AG04449 (cell line): ENCODE measurements at regions not wholly inside any gene's neighbourhood (a gene's known extent, or its start where the extent isn't known, plus 50 kb on each side); places are given as distances from the start of the nearest gene placed in this dataset.

Source experiments
- CTCF ChIA-PET: fragments of 350-600 bp; formaldehyde crosslinking; extraction: SDS; loops from one replicate; lab custom pipeline; 2021; ENCODE audit warnings: antibody characterized with exemption; lab: Yijun Ruan, JAX
- POLR2A ChIA-PET: fragments of 400-600, 350-600 bp; formaldehyde crosslinking; extraction: SDS; loops from one replicate; lab custom pipeline; 2020; ENCODE audit warnings: antibody characterized with exemption, inconsistent platforms; lab: Yijun Ruan, JAX
- DNase-seq: peaks from one replicate; pipeline ENCODE4 v3.0.0-alpha.2; 2010; ENCODE audit warnings: low read depth, low spot score
- H3K4me3 ChIP-seq: 2 replicates; pipeline ENCODE4 v1.5.1; 2011; ENCODE audit warnings: low read depth, mild to moderate bottlenecking, control low read depth, low read length
- TF ChIP-seq, protein P1 (sequence below): IDR thresholded peaks from one replicate; pipeline ENCODE4 v1.5.1; 2011; ENCODE audit warnings: mild to moderate bottlenecking, moderate library complexity, low read length, control low read depth, inconsistent platforms; ENCODE audit not compliant: insufficient read depth; ENCODE audit errors: missing control alignments

DNA sequence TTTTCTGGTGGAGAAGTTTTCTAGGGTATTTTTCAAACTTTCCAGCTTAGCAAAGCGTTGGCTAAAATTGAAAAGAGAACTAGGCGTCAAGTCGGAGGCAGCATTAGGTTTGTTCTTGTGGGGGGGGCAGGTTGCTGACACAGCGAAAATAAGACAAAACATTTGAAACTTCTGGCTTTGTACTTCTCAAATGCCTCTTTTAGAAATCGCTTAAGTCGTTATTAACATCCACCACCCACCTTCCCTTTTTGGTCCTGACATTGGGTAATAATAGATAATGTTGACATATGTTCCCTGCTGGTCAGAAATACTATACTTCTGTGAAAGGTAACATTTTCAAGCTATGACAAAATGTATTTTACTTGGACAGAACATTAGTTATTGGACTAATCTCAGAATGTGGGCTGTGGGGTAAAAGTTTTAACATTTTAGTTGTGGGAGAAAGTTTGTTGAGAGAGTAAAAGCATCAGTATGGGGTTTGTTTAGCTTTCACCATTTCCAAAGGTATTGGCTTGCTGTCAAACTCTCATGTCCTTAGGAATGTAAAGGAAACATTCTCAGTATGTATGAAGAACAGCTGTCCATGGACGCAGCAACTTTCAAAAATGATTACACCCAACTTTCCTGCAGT lies 88.1 kb upstream of the ZEB2 start:
- DNase-seq = peak; percentile 46
- H3K4me3 ChIP-seq = no peak overlapping the region
- CTCF ChIA-PET = interaction anchor here (0.8 to 1.0 kb wide), 3 partner anchors 11 to 89 kb away, joined by 3 to 5 read pairs (median 3); partner anchors contain the start of gene ZEB2
- POLR2A ChIA-PET = no interaction called here
- TF ChIP-seq, protein P1, sequence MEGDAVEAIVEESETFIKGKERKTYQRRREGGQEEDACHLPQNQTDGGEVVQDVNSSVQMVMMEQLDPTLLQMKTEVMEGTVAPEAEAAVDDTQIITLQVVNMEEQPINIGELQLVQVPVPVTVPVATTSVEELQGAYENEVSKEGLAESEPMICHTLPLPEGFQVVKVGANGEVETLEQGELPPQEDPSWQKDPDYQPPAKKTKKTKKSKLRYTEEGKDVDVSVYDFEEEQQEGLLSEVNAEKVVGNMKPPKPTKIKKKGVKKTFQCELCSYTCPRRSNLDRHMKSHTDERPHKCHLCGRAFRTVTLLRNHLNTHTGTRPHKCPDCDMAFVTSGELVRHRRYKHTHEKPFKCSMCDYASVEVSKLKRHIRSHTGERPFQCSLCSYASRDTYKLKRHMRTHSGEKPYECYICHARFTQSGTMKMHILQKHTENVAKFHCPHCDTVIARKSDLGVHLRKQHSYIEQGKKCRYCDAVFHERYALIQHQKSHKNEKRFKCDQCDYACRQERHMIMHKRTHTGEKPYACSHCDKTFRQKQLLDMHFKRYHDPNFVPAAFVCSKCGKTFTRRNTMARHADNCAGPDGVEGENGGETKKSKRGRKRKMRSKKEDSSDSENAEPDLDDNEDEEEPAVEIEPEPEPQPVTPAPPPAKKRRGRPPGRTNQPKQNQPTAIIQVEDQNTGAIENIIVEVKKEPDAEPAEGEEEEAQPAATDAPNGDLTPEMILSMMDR = no peak

- TF ChIP-seq, protein P1 = no peak
- ChIA-PET CTCF (no interaction called here), POLR2A (no interaction called here)
- H3K4me3 ChIP-seq = no peak overlapping the region
- no peak for DNase-seq
These were observed 87.2 kb upstream of the ZEB2 start for GRCh38 chr2:144607099-144607498.

- TF ChIP-seq, protein P1 = no peak
- no peak overlapping the region for H3K4me3 ChIP-seq
- POLR2A ChIA-PET = no interaction called here
- no peak for DNase-seq
- CTCF ChIA-PET = no interaction called here
These were observed 86.7 kb upstream of the ZEB2 start for GRCh38 chr2:144606466-144607095.

DNA sequence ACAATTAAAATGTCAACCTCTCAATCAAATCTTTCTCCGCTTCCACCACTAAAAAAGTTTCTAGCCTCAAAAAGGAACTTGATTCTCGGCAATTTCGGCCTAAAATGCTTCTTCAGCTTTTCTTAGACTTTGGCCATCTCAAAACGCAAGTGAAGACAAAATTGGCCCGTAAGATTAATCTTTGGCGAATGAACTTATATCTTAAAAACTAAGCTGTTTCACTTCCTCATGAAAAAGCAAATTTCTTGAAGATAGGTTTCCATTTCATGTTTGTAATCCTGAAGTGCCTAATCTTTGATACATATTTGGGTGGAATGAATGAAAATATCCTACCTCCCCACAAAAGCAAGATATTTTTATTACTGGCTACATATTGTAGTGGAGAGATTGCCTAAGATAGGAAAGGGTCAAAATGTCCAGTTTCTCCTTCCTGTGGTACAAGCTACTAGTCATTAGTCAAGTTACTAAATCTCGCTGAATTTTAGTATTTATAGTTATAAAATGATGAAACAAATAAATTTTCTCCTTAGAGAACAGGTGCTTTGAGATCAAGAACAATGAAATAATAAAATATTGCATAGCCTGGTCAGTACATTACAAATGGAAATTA lies 85.4 kb upstream of the ZEB2 start:
- ChIA-PET CTCF (no interaction called here), POLR2A (no interaction called here)
- no peak overlapping the region for H3K4me3 ChIP-seq
- no peak for DNase-seq
- TF ChIP-seq, protein P1 = no peak

DNA sequence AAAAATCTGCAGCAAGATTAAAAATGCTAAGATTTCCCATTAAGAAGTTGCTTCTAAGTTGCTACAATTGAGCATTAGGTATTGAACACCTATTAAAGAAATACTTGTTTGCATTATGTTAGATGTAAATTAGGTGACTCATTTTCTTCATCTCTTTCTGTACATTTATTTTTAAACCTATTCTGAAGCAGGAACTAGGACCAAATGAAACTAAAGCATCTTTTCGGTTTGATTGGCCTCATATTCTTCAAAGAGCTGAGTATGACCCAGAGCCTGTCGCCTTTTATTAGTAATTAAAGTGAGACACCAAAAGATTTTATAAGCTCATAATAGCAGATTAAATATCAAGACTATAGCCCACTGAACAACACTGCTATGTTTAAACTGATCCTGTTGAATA lies 83.4 kb upstream of the ZEB2 start:
- H3K4me3 ChIP-seq = no peak overlapping the region
- DNase-seq = no peak
- POLR2A ChIA-PET = no interaction called here
- TF ChIP-seq, protein P1 = no peak
- CTCF ChIA-PET = no interaction called here

- H3K4me3 ChIP-seq = no peak overlapping the region
- ChIA-PET POLR2A (no interaction called here), CTCF (no interaction called here)
- TF ChIP-seq, protein P1 = no peak
- no peak for DNase-seq
These were observed 79.0 kb upstream of the ZEB2 start for GRCh38 chr2:144598906-144599305.
